Left renal pelvis (tissue), 4 donors: ENCODE measurements at regions not wholly inside any gene's neighbourhood (a gene's known extent, or its start where the extent isn't known, plus 50 kb on each side); places are given as distances from the start of the nearest gene placed in this dataset.
"Not testable (repeated sequence)": the region's sequence is repeated elsewhere in the genome, so short reads cannot be mapped to it uniquely, and the experiment has no call there.

Experiments used
- DNase-seq, 4 donors: peaks; one replicate each; pipeline ENCODE4 v3.0.0-alpha.2; 2013; ENCODE audit warnings: low read depth in 4 of 4, low spot score in 3 of 4

DNA sequence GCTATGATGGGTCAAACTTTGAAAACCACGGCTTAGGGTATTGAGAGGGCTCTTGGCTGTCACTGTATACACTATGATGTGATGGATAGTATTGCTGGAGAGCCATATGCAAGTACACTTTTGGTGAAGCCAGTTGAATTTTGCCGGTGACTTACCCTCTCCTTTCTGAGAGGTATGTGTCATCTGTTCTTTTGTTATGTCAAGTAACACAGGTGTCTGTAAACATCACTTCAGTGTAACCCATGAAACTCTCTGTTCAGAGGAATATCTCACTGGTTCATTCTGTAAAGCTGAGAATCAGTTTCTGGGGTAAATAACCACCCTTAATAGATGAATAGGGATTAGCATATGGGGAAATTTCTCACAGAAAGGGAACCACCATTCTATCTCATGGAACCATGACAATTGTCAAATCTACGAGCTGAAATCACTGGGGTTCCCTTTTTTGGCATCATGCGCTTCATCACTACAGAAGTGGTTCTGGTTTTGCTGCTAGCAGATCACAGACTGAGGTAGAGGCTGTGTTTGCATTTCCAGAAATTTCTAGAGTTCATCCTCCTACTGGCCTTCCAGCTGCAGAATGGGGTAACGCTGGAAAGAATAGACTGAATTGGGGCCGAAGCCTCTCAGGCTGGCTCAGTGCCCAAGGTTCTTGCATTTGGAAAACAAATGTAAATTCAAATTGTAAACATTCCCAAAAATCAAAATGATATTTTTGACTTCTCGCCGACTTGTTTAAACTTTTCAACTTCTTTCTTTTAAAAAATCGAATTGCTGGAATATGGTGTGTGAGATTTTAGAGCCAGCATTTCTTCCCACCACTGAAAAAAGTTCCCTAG lies 83.3 kb upstream of the CREB5 start:
- DNase-seq = no peak

DNA sequence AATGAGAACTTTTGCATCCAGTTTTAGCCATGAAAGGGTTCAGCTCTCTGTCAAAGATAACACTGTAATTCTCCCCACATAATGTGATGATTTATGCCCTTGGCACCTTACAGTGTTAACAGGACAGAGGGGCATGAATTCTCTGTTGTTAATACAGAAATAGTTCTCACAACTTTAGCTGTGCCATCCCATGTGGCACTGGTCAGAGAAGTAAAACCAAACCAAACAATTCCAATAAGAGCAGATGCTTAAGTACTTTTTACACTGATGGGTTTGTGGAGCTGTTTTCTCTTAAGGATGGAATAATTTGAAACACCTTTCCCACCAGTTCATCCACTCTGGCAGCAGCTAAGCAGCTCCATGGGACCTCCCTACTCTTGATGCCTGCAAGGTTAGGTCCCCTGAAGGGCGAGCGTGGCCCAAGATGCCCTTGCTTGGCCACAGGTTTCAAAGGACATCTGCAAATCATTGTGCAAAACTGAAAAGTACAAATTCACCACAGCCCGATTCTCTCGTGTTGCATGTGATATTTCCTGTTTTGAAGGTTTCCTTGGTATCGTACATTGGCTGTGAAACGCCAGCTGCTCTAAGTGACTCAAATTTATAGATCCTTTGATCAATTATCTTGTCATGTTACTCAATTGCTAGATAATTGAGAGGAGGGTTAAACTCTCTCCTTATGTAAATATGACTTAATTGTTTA lies 82.5 kb upstream of the CREB5 start:
- no peak for DNase-seq

DNA sequence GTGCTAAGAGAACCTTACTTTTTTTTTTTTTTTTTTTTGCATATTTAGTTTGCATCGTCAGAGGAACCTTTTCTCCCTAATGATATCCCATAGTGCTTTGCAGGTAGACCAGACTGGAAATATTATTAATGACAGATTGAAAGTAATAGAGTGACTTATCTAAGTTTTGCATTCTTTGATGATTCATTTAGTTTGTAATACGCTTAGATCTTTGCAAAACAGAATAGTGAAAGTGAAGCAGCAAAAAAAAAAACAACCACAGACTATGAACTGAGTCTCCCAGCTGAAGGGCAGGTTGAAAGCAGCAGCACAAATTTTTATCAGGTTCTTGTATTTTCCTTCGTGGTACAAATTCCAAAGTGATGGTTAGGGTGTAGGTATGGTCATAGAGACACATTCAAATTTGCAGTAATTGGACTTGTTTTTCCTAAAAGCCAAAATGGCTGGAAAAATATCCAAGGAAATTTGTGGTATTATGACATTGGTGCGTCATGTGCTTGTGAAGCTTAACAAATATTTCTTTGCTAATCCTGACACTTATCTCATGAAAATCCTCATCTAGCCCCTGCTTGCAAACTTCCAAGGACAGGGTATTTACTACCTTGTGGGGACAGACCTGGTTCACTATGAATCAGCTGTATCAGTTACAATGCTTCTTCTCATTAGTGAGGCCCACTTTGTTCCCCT lies 81.8 kb upstream of the CREB5 start:
- DNase-seq = no peak

DNA sequence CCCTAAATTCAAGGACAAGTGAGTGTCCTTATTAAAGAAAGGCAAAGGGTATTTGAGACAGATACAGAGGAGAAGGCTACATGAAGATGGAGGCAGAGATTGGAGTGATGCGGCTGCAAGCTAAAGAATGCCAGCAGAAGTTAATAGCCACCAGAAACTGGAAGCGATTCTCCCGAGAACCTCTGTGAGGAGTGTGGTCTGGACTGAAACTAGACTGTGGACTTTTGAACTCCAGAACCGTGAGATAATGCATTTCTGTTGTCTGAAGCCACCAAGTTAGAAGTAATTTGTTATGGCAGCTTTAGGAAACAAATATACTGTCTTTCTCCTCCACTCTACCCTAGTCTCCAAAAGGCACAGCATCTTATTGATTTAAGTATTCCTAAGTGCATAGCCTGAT lies 80.3 kb upstream of the CREB5 start:
- no peak for DNase-seq

DNA sequence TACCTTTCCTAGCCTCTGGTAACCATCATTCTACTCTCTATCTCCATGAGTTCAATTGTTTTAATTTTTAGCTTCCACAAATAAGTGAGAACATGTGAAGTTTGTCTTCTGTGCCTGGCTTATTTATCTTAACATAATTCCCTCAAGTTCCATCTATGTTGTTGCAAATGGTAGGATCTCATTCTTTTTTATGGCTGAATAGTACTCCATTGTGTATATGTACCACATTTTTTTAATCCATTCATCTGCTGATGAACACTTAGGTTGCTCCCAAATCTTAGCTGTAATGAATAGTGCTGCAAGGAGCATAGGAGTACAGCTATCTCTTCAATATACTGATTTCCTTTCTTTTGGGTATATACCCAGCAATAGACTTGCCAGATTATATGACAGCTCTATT lies 78.8 kb upstream of the CREB5 start:
- not testable (repeated sequence) for DNase-seq

DNA sequence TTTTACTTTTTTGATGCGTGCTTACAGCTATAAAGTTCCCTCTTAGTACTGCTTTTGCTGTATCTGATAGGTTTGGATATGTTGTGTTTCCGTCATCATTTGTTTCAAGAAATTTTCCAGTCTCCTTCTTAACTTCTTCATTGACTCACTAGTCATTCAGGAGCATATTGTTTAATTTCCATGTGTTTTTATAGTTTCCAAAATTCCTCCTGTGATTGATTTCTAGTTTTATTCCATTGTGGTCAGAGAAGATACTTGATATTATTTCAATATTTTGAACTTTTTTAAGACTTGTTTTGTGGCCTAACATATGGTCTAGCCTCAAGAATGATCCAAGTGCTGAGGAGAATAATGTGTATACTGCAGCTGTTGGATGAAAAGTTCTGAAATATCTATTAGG lies 75.5 kb upstream of the CREB5 start:
- no peak for DNase-seq

DNA sequence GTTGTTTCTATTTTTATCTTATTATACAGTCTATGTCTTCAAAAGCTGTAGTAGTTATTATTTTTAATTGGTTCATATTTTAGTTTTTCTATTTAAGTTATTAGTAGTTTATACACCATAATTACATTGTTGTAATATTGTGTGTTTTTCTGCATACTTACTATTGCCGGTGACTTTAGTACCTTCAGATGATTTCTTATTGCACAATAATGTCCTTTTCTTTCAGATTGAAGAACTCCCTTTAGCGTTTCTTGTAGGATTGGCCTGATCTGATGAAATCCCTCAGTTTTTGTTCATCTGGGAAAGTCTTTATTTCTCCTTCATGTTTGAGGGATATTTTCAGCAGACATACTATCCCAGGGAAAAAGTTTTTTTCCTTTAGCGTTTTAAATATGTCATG lies 74.3 kb upstream of the CREB5 start:
- no peak for DNase-seq

DNA sequence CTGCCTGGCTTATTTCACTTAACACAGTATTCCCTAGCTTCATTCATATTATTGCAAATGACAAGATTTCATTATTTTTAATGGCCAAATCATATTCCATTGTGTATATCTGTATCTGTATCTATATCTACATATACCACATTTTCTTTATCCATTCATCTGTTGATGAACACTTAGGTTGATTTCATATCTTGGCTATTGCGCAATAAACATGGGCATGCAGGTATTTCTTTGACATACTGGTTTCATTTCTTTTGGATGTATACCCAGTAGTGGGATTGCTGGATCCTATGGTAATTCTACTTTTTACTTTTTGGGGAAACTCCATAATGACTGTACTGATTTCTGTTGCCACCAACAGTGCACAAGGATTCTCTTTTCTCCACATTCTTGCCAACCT lies 68.9 kb upstream of the CREB5 start:
- DNase-seq = no peak

DNA sequence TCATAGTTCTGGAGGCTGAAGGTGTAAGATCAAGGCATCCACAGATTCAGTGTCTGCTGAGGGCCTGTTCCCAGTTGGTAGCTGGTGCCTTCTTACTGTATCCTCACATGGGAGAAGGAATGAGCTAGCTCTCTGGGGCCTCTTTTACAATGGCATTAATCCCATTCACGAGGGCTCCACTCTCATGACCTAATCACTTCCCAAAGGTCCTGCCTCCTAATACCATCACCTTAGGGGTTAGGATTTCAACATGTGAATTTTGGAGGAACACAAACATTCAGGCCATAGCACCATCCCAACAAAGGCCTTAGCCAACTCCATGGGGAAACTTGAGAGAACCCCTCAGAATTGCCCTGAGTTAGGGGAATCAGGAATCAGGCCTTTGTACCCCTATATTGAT lies 66.1 kb upstream of the CREB5 start:
- DNase-seq = no peak

DNA sequence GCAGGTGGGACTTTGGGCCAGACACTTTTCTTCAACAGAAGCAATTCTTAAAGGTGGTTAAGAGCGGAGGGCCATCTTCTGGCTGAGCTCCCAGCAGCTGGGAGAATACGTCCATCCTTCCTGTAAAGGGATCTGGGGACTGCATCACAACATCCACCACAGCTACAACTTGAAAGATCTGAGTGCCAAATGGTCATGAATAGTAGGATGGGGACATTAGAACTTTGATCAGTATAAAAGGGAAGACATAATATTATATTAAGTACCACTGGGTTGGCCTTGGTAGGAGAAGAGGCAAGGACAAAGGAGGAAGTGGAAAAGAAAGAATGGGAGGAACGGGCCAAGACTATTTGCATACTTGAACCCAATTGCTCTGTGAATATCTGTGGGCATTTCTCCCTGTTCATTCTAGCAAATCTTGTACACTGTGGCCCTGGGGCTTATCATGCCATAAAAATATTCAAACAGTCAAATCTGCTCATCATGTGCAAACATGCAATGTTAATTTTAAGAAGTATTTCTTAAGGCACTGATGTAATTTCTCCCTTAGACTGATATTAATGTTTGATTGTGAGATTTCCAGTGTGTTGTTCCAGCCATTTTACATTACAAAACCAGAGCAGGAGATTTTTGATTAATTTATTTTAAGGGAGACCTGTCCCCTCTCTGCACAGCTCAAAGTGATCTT lies 65.5 kb upstream of the CREB5 start:
- DNase-seq = no peak

DNA sequence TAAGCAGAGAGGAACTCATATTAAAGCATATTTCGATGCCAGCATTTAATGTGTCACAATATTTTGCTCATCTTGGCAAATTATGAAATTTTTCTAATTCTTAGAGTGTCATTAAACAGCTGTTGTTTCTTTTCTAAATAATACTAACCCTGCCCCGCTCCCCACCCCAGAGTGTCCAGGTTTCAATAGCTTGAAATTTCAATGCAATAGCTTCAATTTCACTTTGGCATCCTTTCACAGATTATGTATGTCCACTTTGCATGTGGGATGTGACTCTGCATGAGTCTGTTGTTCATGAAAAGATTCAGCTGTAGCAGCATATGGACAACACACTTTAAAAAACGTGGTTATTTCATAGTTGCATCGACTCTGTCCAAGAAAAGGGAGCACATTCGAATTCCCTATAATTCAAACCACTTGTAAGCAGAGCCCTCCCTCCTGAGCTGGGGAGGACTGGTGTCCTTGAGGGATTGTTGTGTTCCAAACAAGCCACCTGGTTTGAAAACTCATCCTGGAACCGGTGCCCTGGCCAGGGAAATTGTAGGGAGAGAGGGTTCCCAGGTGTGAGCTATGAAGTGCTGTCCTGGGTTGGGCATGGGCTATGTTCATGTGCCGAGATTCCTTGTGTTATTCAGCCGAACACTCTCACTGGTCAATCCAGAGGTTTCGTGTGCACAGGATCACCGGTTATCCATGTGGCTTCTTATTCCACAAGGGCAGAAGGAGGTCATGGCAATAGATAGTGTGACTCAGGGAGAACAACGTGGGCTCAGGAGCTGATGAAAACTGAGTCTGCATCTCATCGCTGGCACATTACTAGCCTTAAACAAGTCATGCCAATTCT lies 64.6 kb upstream of the CREB5 start:
- no peak for DNase-seq

DNA sequence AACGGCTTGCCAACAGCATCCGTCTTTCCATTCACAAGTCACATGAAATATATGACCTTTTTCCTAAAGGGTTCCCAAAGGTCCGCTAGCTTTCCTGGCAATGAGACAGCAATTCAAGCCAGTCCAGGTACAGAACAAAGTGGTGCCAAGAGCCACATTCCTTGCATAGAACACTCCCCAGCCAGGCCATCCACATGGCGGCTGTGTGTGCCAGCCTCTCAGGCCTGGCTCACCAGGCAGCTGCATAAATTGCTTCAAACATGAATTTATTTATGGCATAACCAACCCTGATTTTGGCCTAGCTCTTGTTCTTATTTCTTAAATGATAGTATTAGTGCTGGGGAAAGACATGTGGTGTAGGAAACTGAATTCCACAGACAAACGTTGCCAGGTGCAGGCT lies 63.7 kb upstream of the CREB5 start:
- DNase-seq = no peak

DNA sequence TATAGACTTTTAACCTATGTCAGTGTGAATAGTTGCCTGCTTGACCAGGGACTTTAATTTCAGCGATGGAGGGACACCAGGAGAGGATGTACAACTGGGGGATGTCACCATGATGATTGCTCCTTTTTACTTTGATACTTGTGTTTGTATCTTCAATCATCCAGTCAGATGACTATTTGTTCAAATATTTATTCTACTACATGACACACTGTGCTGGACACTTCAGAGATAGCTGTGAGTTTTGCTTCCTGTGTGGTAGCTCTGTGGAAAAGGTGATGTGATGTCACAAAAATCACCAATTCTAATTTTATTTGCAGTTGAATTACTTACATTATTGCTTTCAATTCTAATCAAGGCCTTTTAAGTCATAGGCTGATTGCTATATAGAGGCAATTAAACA lies 62.7 kb upstream of the CREB5 start:
- DNase-seq = no peak

DNA sequence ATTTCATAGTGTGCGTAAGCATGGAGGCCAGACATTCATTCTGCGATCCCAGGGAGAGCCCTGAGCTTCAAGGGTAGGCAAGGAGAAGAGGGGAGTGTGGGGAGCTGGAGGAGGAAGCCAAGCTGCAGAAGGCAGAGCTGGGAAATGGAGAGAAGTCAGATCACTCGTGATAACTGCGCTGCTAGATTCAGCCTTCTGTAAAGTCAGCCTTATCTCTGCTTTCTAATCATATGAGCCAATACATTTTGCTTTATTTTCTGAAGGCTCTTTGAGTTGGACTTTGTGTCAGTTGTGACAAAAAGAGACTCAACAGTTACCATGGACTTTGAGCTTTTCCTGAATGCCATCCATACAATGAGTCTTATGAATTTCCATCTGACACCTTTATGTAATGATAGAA lies 61.7 kb upstream of the CREB5 start:
- DNase-seq = no peak

DNA sequence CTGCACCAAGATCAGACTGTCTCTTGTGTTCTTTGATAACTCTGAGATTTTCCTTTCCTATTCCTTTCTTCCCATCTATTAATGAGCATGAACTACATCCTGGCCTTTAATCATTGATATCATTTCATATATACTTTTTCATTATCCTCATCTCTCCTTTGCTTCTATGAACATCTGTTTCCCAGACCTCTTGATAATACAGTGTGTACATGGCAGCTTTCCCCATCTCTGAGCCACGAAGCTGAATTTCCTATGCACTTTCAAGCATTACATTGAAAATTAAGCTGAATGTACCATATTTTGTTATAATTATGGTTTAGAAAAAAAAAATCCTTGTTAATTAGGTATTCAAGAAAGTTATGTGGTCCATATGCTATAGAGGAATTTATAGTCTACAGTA lies 60.9 kb upstream of the CREB5 start:
- DNase-seq = no peak

DNA sequence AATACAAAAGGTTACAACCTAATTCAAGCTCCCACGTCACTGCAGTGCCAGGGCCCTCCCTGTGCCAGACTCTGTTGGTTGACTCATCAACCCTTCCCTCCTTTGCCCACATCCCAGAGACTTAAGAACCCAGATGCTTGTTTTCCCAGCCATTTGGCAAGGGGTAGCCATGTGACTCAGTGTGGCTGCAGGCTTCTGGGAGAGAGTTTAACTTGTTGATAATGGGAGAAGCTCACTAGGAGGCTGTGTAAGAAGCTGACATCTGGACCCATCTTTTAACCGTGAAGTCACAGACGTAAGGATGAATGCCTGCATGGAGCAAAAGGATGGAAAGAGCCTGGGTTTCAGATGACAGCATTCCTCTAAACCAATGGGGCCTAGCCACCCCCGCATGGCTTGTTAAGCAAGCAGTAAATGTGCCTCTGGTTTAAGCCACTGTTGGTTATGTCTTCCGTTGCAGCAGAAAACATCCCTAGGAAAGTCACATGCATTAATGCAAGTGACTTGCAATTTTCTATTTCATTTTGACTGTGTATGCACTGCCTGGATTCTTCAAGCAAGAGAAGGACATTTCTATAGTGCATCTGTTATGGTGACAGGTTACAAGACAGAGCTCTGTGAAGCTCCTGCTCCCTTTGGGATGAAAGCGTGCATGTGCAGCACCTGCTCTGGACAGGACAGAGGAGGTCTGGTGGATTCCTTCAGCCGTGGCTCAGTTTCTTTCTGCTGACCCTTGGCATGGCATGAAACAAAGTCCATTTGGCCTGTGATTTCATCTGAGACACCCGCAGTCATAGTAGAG lies 57.5 kb upstream of the CREB5 start:
- peak in 3 of 4 donors; percentile 40 to 79 (median 49) for DNase-seq

DNA sequence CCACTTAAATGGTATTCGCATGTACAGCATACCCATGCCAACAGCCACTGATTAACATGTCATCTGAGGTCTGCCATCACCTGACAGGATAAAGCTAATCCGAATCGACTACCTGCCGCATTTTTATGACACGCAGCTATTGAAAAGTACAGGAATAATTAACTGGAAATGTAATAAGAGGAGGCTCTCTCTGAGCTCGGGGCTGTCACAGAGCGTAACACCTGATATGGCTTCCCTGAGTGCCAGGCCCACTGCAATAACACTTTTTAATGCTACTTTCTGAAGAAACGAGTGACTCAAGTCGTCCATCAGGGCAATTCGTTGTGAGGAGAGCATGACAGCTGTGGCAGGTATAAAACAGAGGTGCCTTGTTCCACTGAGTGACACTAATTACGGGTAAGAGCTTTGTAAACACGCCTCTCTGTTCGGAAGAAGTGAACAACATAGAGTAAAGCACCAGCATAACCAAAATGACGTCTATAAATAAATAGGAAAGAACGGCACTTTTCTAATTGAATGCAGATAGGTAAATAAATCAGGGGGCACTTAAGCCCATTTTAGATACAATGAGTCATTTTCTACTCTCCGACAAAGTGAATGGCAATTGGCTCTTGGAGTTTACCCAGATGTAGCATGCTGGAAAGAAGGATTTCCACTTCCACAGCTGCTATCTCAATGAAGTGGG lies 56.5 kb upstream of the CREB5 start:
- peak in 1 of 4 donors; percentile 39 for DNase-seq

DNA sequence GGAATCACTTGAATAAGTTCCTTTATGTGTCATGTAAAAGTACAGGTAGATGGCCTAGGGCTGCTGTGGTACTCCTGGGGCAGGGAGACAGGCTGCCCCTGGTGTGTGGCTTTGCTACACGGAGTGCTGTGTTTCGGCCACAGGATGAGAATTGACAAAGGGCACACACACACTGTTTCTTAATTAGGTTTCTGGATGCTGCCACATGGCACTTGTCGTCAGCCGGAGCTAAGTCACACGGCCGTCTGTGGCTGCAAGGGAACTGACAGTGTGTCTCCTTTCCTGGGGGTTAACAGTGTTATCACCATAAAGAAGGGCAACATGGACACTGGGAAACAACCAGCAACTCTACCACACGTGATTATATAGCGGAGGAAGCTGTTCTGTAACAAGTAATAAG lies 55.7 kb upstream of the CREB5 start:
- DNase-seq = no peak

DNA sequence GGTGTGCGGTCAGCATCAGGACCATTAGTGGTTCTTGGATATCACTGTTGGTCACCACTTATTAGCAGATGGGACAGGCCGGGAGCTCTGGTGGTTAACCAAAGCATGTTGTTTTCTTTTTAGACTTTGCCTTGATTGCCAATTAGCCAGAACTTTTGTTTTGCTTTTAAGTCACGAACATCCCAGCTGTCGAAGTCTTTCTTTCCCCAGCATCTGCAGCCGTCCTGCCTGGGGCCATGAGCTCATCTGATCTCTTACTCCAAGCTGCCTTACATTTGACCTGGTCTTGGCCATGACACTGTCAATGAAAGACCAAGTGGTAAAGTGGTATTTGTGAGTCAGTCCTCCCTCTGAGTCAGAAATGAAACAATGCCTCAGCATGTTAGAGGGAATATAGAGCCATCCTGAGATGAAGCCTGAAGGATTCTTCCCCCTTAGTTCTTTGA lies 53.9 kb upstream of the CREB5 start:
- no peak for DNase-seq
